Dermis blood vessel endothelial cell (primary cell): ENCODE measurements at regions not wholly inside any gene's neighbourhood (a gene's known extent, or its start where the extent isn't known, plus 50 kb on each side); places are given as distances from the start of the nearest gene placed in this dataset.

Source experiments
- DNase-seq: peaks from one replicate; pipeline ENCODE4 v3.0.0; 2010

- DNase-seq: no peak
Observed at GRCh38 chr15:46567968-46568367, 933.1 kb downstream of the SQOR start.

GRCh38 chr15:46569781-46570180 is 935.0 kb downstream of the SQOR start:
- no peak for DNase-seq

- DNase-seq: no peak
Observed at GRCh38 chr15:46576646-46577395, 942.0 kb downstream of the SQOR start.

GRCh38 chr15:46577767-46578166 is 942.9 kb downstream of the SQOR start:
- no peak for DNase-seq

GRCh38 chr15:46580487-46580886 is 945.7 kb downstream of the SQOR start:
- DNase-seq: no peak

- DNase-seq: no peak
Observed at GRCh38 chr15:46580924-46581323, 946.1 kb downstream of the SQOR start.

GRCh38 chr15:46589088-46589487 is 954.3 kb downstream of the SQOR start:
- DNase-seq: no peak

GRCh38 chr15:46591462-46591861 is 956.6 kb downstream of the SQOR start:
- DNase-seq: no peak

- no peak for DNase-seq
Observed at GRCh38 chr15:46595016-46595415, 960.2 kb downstream of the SQOR start.

GRCh38 chr15:46607077-46607476 is 972.2 kb downstream of the SQOR start:
- no peak for DNase-seq

GRCh38 chr15:46616033-46616432 is 981.2 kb downstream of the SQOR start:
- no peak for DNase-seq

- no peak for DNase-seq
Observed at GRCh38 chr15:46617507-46617906, 982.7 kb downstream of the SQOR start.

GRCh38 chr15:46618984-46619383 is 984.2 kb downstream of the SQOR start:
- DNase-seq: no peak

- no peak for DNase-seq
Observed at GRCh38 chr15:46620392-46621013, 985.7 kb downstream of the SQOR start.

- no peak for DNase-seq
Observed at GRCh38 chr15:46622851-46623250, 988.0 kb downstream of the SQOR start.

GRCh38 chr15:46636206-46636605 is 1001.4 kb downstream of the SQOR start:
- DNase-seq: no peak

- DNase-seq: no peak
Observed at GRCh38 chr15:46644501-46645481, 1010.0 kb downstream of the SQOR start.

- no peak for DNase-seq
Observed at GRCh38 chr15:46646490-46646889, 1011.7 kb downstream of the SQOR start.

GRCh38 chr15:46647046-46647445 is 1012.2 kb downstream of the SQOR start:
- no peak for DNase-seq

GRCh38 chr15:46652266-46652665 is 1017.4 kb downstream of the SQOR start:
- no peak for DNase-seq

GRCh38 chr15:46654993-46655392 is 1020.2 kb downstream of the SQOR start:
- DNase-seq: no peak

- DNase-seq: no peak
Observed at GRCh38 chr15:46660096-46660842, 1025.4 kb downstream of the SQOR start.

GRCh38 chr15:46670258-46670657 is 1035.4 kb downstream of the SQOR start:
- DNase-seq: no peak
